Progenitor cell of endocrine pancreas (in vitro differentiated cells): ENCODE measurements at regions not wholly inside any gene's neighbourhood (a gene's known extent, or its start where the extent isn't known, plus 50 kb on each side); places are given as distances from the start of the nearest gene placed in this dataset.

Experiments
- DNase-seq: peaks from one replicate; pipeline ENCODE4 v3.0.0; 2021; ENCODE audit warnings: low spot score; ENCODE audit not compliant: unreplicated experiment
- H3K27ac Mint-ChIP-seq: 2 replicates; pipeline ENCODE4 v1.8.0; 2021; ENCODE audit warnings: mild to moderate bottlenecking, moderate library complexity, mixed read lengths
- H3K27me3 Mint-ChIP-seq: 2 replicates; pipeline ENCODE4 v1.8.0; 2021; ENCODE audit warnings: mixed read lengths
- H3K36me3 Mint-ChIP-seq: 2 replicates; pipeline ENCODE4 v1.8.0; 2022; ENCODE audit warnings: mixed read lengths; ENCODE audit not compliant: insufficient read depth
- H3K4me1 Mint-ChIP-seq: 2 replicates; pipeline ENCODE4 v1.8.0; 2021; ENCODE audit warnings: low read depth, mixed read lengths
- H3K4me3 Mint-ChIP-seq: 2 replicates; pipeline ENCODE4 v1.8.0; 2021; ENCODE audit warnings: low read depth, mild to moderate bottlenecking, moderate library complexity, mixed read lengths
- H3K9me3 Mint-ChIP-seq: 2 replicates; pipeline ENCODE4 v1.8.0; 2021; ENCODE audit warnings: low read depth, mixed read lengths
- TF ChIP-seq, protein P1 (sequence below): fragments of 200-600 bp; sonication (generic); IDR thresholded peaks from one replicate; pipeline ENCODE4 v1.5.0; 2021; ENCODE audit warnings: antibody characterized with exemption, mild to moderate bottlenecking; ENCODE audit not compliant: unreplicated experiment

- no peaks in the 10 kb centered on the region for H3K4me1 Mint-ChIP-seq
- no peak overlapping the region for H3K4me3 Mint-ChIP-seq
- TF ChIP-seq, protein P1, sequence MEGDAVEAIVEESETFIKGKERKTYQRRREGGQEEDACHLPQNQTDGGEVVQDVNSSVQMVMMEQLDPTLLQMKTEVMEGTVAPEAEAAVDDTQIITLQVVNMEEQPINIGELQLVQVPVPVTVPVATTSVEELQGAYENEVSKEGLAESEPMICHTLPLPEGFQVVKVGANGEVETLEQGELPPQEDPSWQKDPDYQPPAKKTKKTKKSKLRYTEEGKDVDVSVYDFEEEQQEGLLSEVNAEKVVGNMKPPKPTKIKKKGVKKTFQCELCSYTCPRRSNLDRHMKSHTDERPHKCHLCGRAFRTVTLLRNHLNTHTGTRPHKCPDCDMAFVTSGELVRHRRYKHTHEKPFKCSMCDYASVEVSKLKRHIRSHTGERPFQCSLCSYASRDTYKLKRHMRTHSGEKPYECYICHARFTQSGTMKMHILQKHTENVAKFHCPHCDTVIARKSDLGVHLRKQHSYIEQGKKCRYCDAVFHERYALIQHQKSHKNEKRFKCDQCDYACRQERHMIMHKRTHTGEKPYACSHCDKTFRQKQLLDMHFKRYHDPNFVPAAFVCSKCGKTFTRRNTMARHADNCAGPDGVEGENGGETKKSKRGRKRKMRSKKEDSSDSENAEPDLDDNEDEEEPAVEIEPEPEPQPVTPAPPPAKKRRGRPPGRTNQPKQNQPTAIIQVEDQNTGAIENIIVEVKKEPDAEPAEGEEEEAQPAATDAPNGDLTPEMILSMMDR, result no peak
- H3K9me3 Mint-ChIP-seq, result no peaks in the 10 kb centered on the region
- no peak overlapping the region for H3K27ac Mint-ChIP-seq
- H3K27me3 Mint-ChIP-seq, result peaks cover 2% of the 10 kb centered on the region
- H3K36me3 Mint-ChIP-seq, result no peaks in the 10 kb centered on the region
- DNase-seq, result no peak
Measured at GRCh38 chr4:110710070-110710469, 87.2 kb upstream of the PITX2 start.

DNA sequence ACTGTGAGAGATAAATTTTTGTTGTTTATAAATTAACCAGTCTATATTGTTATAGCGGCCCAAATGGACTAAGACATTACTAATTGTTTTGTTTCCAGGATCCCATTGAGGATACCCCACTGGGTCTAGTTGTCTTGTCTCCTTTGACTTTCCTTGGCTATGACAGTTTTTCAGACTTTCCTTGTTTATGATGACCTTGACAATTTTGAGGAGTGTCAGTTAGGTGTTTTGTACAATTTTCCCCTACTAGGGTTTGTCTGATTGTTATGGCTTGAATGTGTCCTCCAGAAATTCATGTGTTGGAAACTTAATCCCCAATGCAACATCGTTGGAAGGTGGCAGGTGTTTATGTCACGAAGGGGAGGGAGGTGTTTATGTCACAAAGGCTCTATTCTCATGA lies 89.6 kb upstream of the PITX2 start:
- Mint-ChIP-seq H3K4me1 (no peaks in the 10 kb centered on the region), H3K27me3 (peaks cover 2% of the 10 kb centered on the region), H3K27ac (no peak overlapping the region), H3K4me3 (no peak overlapping the region), H3K9me3 (no peaks in the 10 kb centered on the region), H3K36me3 (no peaks in the 10 kb centered on the region)
- no peak for DNase-seq
- TF ChIP-seq, protein P1, result no peak

DNA sequence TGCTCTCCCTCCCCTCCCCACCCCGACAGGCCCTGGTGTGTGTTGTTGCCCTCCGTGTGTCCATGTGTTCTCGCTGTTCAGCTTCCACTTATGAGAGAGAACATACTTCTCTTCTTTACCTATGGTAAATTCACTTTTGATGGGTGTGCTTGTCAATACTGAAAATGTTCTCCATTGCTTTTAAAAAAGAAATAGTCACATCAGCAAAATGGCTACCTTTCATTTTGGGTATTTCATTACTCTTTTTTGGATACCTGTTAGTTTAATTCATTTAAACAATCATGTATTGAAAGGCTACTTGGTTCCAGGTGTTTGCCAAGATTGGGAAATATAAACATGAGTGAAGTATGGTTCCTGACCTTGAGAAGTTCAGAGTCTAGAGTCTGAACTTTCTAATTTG lies 107.4 kb upstream of the PITX2 start:
- TF ChIP-seq, protein P1, result no peak
- no peak overlapping the region for H3K27ac Mint-ChIP-seq
- H3K4me1 Mint-ChIP-seq, result no peaks in the 10 kb centered on the region
- no peak for DNase-seq
- no peaks in the 10 kb centered on the region for H3K36me3 Mint-ChIP-seq
- H3K27me3 Mint-ChIP-seq, result peaks cover 3% of the 10 kb centered on the region
- H3K4me3 Mint-ChIP-seq, result no peak overlapping the region
- H3K9me3 Mint-ChIP-seq, result no peaks in the 10 kb centered on the region

GRCh38 chr4:110733901-110734300 lies 111.0 kb upstream of the PITX2 start:
- Mint-ChIP-seq H3K27ac (no peak overlapping the region), H3K9me3 (no peaks in the 10 kb centered on the region), H3K4me3 (no peak overlapping the region), H3K27me3 (peaks cover 3% of the 10 kb centered on the region), H3K36me3 (no peaks in the 10 kb centered on the region), H3K4me1 (no peaks in the 10 kb centered on the region)
- DNase-seq, result no peak
- TF ChIP-seq, protein P1, result no peak

DNA sequence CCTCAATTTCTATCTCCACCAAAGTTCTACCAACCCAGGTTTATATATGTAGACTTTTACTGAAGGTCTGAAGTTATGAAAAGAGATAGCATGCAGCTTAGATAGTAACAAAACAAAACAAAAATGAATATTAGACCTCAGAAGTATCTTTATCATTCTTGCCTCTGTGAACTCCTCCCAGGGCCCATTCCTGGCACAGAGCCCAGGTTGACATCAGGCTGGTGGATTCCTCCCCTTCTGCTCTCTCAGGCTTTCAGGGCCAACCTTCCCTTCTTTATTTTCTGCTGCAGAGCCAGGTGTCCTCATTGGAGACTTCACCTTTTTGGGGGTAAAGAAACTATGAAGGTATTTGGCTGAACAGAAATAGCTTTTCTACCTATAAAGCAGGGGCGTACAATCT lies 112.8 kb upstream of the PITX2 start:
- H3K27me3 Mint-ChIP-seq, result peaks cover 3% of the 10 kb centered on the region
- no peaks in the 10 kb centered on the region for H3K9me3 Mint-ChIP-seq
- H3K4me3 Mint-ChIP-seq, result no peak overlapping the region
- no peak overlapping the region for H3K27ac Mint-ChIP-seq
- H3K4me1 Mint-ChIP-seq, result no peaks in the 10 kb centered on the region
- no peak for DNase-seq
- H3K36me3 Mint-ChIP-seq, result no peaks in the 10 kb centered on the region
- TF ChIP-seq, protein P1, result no peak
